GM19324 (cell line): ENCODE measurements at regions not wholly inside any gene's neighbourhood (a gene's known extent, or its start where the extent isn't known, plus 50 kb on each side); places are given as distances from the start of the nearest gene placed in this dataset.
"Not testable (repeated sequence)": the region's sequence is repeated elsewhere in the genome, so short reads cannot be mapped to it uniquely, and the experiment has no call there.

Source experiments
- ATAC-seq: cut with Tn5 transposase; IDR thresholded peaks from one replicate; pipeline ENCODE4 v1.9.1; 2021; ENCODE audit warnings: mild to moderate bottlenecking, moderate library complexity; ENCODE audit not compliant: unreplicated experiment, low FRiP score

DNA sequence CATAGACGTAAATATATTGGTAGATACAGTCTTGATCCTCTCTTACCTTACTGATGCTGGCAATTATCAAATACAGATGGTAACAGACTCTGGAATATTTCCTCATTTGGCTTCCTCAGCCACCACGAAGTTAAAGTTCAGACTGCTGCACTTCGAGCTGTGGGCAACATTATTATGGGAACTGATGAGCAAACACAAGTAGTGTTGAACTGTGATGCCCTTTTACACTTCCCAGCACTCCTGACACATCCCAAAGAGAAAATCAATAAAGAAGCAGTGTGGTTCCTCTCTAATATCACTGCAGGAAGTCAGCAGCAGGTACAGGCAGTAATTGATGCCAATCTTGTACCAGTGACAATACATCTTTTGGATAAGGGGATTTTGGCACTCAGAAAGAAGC, 162.7 kb upstream of the NT5E start:
- no peak for ATAC-seq

GRCh38 chr6:85286507-85286906, 163.4 kb upstream of the NT5E start:
- ATAC-seq, result not testable (repeated sequence)

DNA sequence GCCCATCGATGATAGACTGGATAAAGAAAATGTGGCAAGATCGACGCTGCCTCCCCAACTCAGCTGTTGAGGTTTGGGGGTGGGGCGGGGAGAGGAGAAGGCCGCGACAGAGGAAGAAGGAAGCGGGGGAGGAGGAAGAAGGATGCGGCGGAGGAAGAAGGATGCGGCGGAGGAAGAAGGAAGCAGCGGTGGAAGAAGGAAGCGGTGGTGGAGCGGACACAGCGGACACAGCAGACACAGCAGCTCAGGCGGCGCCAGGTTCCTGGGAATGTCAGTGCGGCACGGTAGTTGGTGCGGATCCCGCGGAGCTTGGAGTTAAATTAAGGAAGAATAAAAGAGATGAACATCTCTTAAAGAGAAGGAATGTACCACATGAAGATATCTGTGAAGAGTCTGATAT, 163.9 kb upstream of the NT5E start:
- no peak for ATAC-seq

GRCh38 chr6:85285114-85285513, 164.8 kb upstream of the NT5E start:
- no peak for ATAC-seq

DNA sequence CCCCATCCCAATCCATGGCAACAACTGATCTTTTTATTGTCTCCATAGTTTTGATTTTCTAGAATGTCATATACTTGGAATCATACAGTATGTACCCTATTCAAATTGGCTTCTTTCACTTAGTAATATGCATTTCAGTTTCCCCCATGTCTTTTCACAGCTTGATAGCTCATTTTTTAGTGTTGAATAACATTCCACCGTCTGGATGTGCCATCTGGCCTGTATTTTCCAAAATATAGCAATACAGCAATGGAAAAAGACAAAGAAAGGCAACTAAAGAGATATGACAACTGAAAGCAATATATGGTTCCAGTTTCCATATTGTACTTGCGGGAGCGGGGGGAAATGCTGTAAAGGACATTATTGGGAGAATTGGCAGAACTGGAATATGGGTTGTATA, 166.4 kb upstream of the NT5E start:
- ATAC-seq, result no peak

DNA sequence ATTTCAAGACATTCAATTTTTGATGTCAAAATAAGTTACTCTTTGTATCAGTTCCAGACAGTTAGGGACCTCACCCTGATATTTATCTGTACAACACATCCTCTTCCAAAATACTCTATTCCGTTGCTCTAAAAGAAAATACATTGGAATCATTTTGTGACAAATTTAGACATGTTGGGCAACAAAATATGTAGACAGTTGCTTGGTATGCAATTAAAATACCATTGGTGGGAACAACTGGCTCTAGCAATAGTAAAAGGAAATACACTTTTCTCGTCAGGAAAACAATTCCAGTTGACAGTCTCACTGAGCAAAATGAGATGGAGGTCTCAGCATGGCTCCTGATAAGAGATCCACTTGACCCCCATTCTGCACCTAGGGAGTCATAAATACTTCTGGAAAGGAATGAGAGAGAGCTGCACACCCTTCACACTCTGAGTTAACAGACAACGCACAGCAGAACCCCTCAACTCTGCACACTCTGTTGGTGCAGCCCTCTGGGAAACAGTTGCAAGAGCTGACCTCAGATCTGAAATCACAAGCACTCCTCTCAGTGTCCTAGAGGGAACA, 171.3 kb upstream of the NT5E start:
- no peak for ATAC-seq

- not testable (repeated sequence) for ATAC-seq
Observed at GRCh38 chr6:85276026-85276425, 173.9 kb upstream of the NT5E start.

DNA sequence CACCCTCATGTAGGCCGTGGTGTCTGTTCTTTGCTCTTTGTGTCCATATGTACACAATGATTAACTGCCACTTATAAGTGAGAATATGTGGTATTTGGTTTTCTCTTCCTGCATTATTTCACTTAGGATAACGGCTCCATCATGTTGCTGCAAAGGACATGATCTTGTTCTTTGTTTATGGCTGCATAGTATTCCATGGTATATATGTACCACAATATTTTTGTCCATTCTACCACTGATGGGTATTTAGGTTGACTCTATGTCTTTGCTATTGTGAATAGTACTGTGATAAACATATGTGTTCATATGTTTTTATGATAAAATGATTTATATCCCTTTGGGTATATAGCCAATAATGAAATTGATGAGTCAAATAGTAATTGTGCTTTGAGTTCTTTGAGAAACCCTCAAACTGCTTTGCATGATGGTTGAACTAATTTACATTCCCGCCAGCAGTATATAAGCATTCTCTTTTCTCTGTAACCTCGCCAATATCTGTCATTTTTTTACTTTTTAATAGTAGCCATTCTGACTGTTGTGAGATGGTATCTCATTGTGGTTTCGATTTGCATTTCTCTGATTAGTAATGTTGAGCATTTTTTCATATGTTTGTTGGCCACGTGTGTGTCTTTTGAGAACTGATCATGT, 174.4 kb upstream of the NT5E start:
- no peak for ATAC-seq

GRCh38 chr6:85273870-85274269, 176.0 kb upstream of the NT5E start:
- ATAC-seq, result no peak

GRCh38 chr6:85273046-85273445, 176.8 kb upstream of the NT5E start:
- no peak for ATAC-seq

DNA sequence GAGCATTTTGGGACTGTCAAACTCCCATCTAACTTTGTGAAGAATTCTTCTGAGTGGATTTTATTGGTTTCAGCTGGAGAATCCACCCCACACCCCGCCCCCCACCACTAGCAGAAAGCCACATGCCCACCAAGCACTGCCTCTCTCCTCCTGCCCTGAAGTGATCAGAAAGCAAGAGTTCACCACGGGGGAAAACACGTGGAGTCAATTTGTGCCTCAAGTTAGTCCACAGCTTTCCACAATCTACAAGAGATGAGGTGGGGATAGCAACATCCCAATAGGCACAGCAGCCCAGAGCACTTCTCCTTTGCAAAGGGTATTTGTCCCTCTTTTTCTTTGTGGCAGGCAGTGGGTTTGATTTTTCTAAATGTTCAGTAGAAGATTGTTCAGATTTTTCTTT, 177.3 kb upstream of the NT5E start:
- no peak for ATAC-seq

DNA sequence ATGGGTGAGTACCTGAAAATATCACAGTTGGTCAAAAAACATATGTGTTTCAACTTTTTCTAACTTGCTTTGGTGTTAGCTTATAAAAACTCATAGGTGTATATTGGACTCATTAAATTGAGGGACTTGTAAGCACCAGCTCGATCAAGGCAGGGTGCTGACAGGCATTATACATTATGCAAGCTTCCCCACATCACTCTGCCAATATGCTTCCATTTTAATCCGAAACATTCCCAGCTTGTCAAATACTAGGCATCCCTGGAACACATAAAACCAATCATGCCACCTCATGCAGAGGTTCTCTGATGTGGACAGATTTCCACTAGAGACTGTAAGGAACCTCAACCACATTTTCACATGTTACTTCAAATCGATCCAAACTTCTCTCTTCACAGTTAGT, 187.3 kb upstream of the NT5E start:
- ATAC-seq, result no peak

GRCh38 chr6:85261271-85261670, 188.6 kb upstream of the NT5E start:
- no peak for ATAC-seq

DNA sequence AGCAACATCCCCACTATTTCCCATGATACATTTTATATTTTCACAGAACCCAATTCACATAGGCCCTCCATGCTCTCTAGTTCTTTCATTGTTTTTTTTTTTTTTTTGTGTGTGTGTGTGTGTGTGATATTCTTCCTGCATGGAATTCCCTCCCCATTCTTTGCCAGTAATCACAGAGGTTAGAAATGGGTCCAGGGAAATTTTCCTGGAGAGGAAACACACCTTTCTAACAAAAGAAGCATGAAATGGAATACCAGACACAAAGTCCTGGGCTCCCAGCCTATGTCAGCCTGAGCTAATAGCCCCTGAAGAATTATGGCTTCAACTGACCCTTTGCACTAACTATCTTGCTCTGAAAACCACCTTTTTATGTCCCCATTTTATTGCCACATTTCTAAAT, 194.2 kb upstream of the NT5E start:
- no peak for ATAC-seq

- ATAC-seq, result no peak
Observed at GRCh38 chr6:85252552-85252951, 197.3 kb upstream of the NT5E start.

- ATAC-seq, result no peak
Observed at GRCh38 chr6:85252085-85252484, 197.8 kb upstream of the NT5E start.

- no peak for ATAC-seq
Observed at GRCh38 chr6:85251300-85251699, 198.6 kb upstream of the NT5E start.

GRCh38 chr6:85250586-85251220, 199.2 kb upstream of the NT5E start:
- no peak for ATAC-seq

DNA sequence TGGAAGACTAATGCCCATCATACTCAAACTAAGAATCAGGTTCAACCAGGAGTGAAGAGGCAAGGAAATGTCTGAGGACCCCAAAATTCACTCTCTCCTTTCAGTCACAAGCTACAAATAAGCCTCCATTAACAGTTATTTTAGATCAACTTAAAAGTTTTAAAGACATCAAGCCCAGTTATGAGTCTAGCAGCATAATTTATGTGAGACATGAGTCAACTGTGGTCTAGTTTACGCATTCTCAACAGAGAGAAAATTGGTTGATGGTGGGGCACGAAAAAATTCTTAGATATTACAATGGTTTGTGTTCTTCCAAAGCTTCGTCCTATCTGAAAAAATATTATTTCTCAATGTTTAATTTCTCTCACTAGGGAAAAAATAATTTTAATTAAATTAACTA, 204.9 kb upstream of the NT5E start:
- ATAC-seq, result no peak

DNA sequence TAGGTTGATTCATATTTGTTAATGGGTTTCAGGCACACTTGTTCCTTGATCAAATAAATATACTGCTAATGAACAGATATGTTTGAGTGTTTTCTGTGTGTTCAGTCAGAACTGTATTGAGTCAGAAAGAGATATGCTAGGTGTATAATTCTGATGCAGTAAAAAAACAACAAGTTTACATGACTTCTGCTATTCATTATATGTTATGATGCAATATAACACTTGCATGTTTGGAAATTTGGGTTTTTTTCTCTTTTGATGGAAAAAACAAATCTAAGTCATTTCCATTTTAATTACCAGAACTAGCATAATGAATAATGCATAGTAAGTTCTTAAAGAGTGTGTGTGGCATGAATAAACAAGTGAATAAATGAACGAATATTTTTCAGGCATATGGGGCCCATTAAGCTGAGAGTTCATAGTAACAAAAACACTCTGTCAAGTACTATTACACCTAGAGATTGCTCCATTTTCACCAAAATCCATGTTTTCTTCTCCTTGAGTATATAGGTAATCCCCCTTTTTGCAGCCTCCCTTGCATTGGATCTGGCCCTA, 208.3 kb upstream of the NT5E start:
- no peak for ATAC-seq

DNA sequence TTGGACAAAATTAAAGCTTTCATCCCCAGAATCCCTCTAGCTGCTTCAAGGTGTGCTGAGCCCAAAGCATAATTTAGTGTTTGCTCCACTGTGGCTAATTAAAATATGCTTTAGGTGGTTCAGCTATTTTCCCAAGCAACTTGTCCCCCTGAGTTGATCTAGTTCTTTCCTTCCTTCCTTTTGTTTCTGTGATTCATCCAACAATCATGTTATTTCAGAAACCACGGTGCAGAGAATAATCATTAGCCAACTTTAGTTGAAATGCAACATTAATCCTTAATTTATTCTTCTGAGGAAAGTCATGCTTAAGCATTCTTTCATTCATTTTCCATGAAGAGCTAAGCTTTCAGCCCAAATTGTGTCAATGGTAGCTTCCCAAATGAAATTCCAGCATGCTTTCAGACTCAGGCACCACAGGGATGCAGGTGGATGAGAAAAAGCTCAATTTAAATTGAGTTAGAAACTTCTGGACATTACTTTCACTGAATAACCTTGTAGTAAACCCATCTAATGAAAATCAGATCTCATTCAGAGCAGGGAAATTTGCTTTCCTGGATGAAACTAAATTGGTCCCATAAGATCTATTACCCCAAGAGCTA, 209.0 kb upstream of the NT5E start:
- no peak for ATAC-seq

GRCh38 chr6:85237478-85237877, 212.4 kb upstream of the NT5E start:
- no peak for ATAC-seq
